HepG2 (cell line): ENCODE measurements at regions not wholly inside any gene's neighbourhood (a gene's known extent, or its start where the extent isn't known, plus 50 kb on each side); places are given as distances from the start of the nearest gene placed in this dataset.

Experiments
- ATAC-seq: fragments of 200-7000 bp; cut with Tn5 transposase; 3 replicates; pipeline ENCODE4 v1.9.1; 2020; ENCODE audit warnings: mild to moderate bottlenecking, moderate library complexity
- BruUV-seq: library from RNA; stranded (reverse); fragments of 400-500 nt; replicated peaks from 2 replicates; lab custom pipeline; 2021; lab: Mats Ljungman, UMichigan
- CTCF ChIA-PET: fragments of 300-600 bp; formaldehyde crosslinking; extraction: SDS; loops from one replicate; lab custom pipeline; 2021; ENCODE audit warnings: low total read pairs, inconsistent platforms, low intra/inter-chr PET ratio; lab: Yijun Ruan, JAX
- POLR2A ChIA-PET: fragments of 350-600 bp; sonication (Branson Sonifier 250); formaldehyde crosslinking; loops from one replicate; lab custom pipeline; 2020; ENCODE audit warnings: antibody characterized with exemption, inconsistent platforms; lab: Yijun Ruan, JAX
- DNase-seq: peaks from one replicate; pipeline ENCODE4 v3.0.0-alpha.2; 2015; ENCODE audit warnings: low spot score
- FAIRE-seq: peaks from 3 replicates; lab custom pipeline; 2011; peaks lifted over from hg19 to GRCh38; lab: Jason Lieb, UNC
- H2AFZ ChIP-seq: one replicate; pipeline ENCODE4 v1.6.1; 2011; ENCODE audit warnings: low read length, inconsistent platforms
- H3K27ac ChIP-seq: fragments of 300-600 bp; 3 replicates; pipeline ENCODE4 v1.8.0; 2011; ENCODE audit warnings: mixed run types, mild to moderate bottlenecking, mixed read lengths, low read length, inconsistent platforms; ENCODE audit not compliant: insufficient read depth; ENCODE audit errors: extremely low read length
- H3K27me3 ChIP-seq, 2 experiments: fragments of 200-600 bp in 1 of 2; 2 replicates in 1 of 2; 3 replicates in 1 of 2; pipeline versions ENCODE4 v1.6.0 to v1.8.0; 2011; ENCODE audit warnings: low read length in 2 of 2, mild to moderate bottlenecking in 2 of 2, moderate library complexity in 2 of 2, inconsistent platforms in 1 of 2; ENCODE audit not compliant: insufficient read depth in 2 of 2, control insufficient read depth in 1 of 2
- H3K36me3 ChIP-seq, 2 experiments: fragments of 200-600 bp in 1 of 2; replicated peaks in 1 of 2; 2 replicates in 1 of 2; 3 replicates in 1 of 2; pipeline versions ENCODE4 v1.5.1 to v1.8.0; 2011; ENCODE audit warnings: low read length in 2 of 2, inconsistent platforms in 1 of 2; ENCODE audit not compliant: insufficient read depth in 2 of 2, control insufficient read depth in 1 of 2
- H3K4me1 ChIP-seq: 2 replicates; pipeline ENCODE4 v1.5.1; 2012; ENCODE audit warnings: low read length, inconsistent platforms; ENCODE audit not compliant: insufficient read depth
- H3K4me2 ChIP-seq: 2 replicates; pipeline ENCODE4 v1.6.0; 2011; ENCODE audit warnings: low read depth, low read length, inconsistent platforms
- H3K4me3 ChIP-seq, 3 experiments: fragments of 200-600 bp in 1 of 3; sonication (generic), shearing (Covaris generic) in 1 of 3; replicated peaks in 1 of 3; 2 replicates each; pipeline ENCODE4 v1.5.1; 2011 to 2016; ENCODE audit warnings: low read length in 3 of 3, inconsistent platforms in 2 of 3, low read depth in 2 of 3, mild to moderate bottlenecking in 2 of 3, control low read depth in 1 of 3, mixed read lengths in 1 of 3; ENCODE audit not compliant: insufficient read depth in 1 of 3
- H3K79me2 ChIP-seq: one replicate; pipeline ENCODE4 v1.6.1; 2011; ENCODE audit warnings: low read length, inconsistent platforms; ENCODE audit not compliant: insufficient read depth
- H3K9ac ChIP-seq: 2 replicates; pipeline ENCODE4 v1.6.0; 2011; ENCODE audit warnings: mild to moderate bottlenecking, low read depth, low read length, inconsistent platforms; ENCODE audit not compliant: insufficient read depth
- H3K9me3 ChIP-seq: 2 replicates; pipeline ENCODE4 v1.5.1; 2012; ENCODE audit warnings: mild to moderate bottlenecking, low read length
- H4K20me1 ChIP-seq: 2 replicates; pipeline ENCODE4 v1.6.0; 2011; ENCODE audit warnings: inconsistent platforms, mild to moderate bottlenecking, low read length, moderate library complexity; ENCODE audit not compliant: insufficient read depth
- DBP ChIP-seq: sonication (generic); formaldehyde crosslinking; IDR thresholded peaks from 2 replicates; pipeline ENCODE4 v1.4.0; 2020; ENCODE audit warnings: missing genetic modification reagents; ENCODE audit errors: not compliant biosample characterization
- IKZF5 ChIP-seq: IDR thresholded peaks from 2 replicates; pipeline ENCODE4 v1.6.1; 2018; ENCODE audit warnings: missing genetic modification reagents, mild to moderate bottlenecking, missing compliant biosample characterization
- MNT ChIP-seq: fragments of 450-650 bp; IDR thresholded peaks from 2 replicates; pipeline ENCODE4 v1.6.1; 2016
- NCOR1 ChIP-seq: fragments of 200-600 bp; sonication (generic); IDR thresholded peaks from 2 replicates; pipeline ENCODE4 v1.7.0; 2017; ENCODE audit warnings: antibody characterized with exemption, low read length, borderline replicate concordance
- REL ChIP-seq: sonication (generic); formaldehyde crosslinking; conservative IDR thresholded peaks from 2 replicates; pipeline ENCODE4 v1.8.0; 2022; ENCODE audit warnings: mild to moderate bottlenecking, missing genetic modification reagents, moderate library complexity
- WGBS: methylation state at CpG from one replicate; pipeline ENCODE4 v1.1.6; 2017; ENCODE audit warnings: low lambda C conversion rate; 5-methylcytosine and 5-hydroxymethylcytosine counted together
- in situ Hi-C: cut with HindIII; loops from 2 replicates; pipeline ENCODE4 v1.10.0; 2017; ENCODE audit warnings: low pct_unique_long_range_greater_than_20kb; ENCODE audit not compliant: extremely low pct_ligation_motif_present
- intact Hi-C: fragments of 100-400 bp; cut with micrococcal nuclease; formaldehyde crosslinking; loops from one replicate; pipeline ENCODE4 v1.10.0; 2022; ENCODE audit not compliant: unreplicated experiment

GRCh38 chr20:55424968-55425367, 580.4 kb downstream of the CBLN4 start:
- ATAC-seq (no peak), FAIRE-seq (no peak), DNase-seq (no peak)
- no peaks in the 10 kb centered on the region for H3K27me3 ChIP-seq
- POLR2A ChIA-PET = no interaction called here
- in situ Hi-C loops (no loop called here), intact Hi-C loops (no loop called here)
- no peak overlapping the region for H3K9ac ChIP-seq
- BruUV-seq = no TSS peak
- CTCF ChIA-PET = no interaction called here
- no peak overlapping the region for H3K4me3 ChIP-seq
- no peak for TF ChIP-seq DBP
- no peak for TF ChIP-seq IKZF5 (CRISPR knock-in tag)
- TF ChIP-seq NCOR1 = no peak
- no peaks in the 10 kb centered on the region for H3K4me1 ChIP-seq
- no peaks in the 10 kb centered on the region for H4K20me1 ChIP-seq
- H3K79me2 ChIP-seq = no peaks in the 10 kb centered on the region
- no peaks in the 10 kb centered on the region for H3K36me3 ChIP-seq
- peaks cover 93% of the 10 kb centered on the region for H3K9me3 ChIP-seq
- H3K4me2 ChIP-seq = no peak overlapping the region
- no peak overlapping the region for H2AFZ ChIP-seq
- no peak overlapping the region for H3K27ac ChIP-seq
- WGBS = 5% methylated on average over 3 of the region's 3 CpGs

GRCh38 chr20:55424476-55424875, 580.8 kb downstream of the CBLN4 start:
- ChIA-PET POLR2A (no interaction called here), CTCF (no interaction called here)
- H3K9ac ChIP-seq = no peak overlapping the region
- no peaks in the 10 kb centered on the region for H3K4me1 ChIP-seq
- no peaks in the 10 kb centered on the region for H4K20me1 ChIP-seq
- H3K36me3 ChIP-seq = no peaks in the 10 kb centered on the region
- ATAC-seq (no peak), FAIRE-seq (no peak), DNase-seq (no peak)
- in situ Hi-C loops = no loop called here
- no peak overlapping the region for H2AFZ ChIP-seq
- TF ChIP-seq REL (CRISPR knock-in tag) (no peak), MNT (peak; percentile 71)
- no peak overlapping the region for H3K27ac ChIP-seq
- intact Hi-C loops = no loop called here
- WGBS = 3% methylated on average over 3 of the region's 3 CpGs
- BruUV-seq = no TSS peak
- peaks cover 93% of the 10 kb centered on the region for H3K9me3 ChIP-seq
- H3K79me2 ChIP-seq = no peaks in the 10 kb centered on the region
- H3K4me3 ChIP-seq = no peak overlapping the region
- no peak overlapping the region for H3K4me2 ChIP-seq
- H3K27me3 ChIP-seq = no peaks in the 10 kb centered on the region
